T-helper 2 cell treated with Interferon-gamma antibody and Interleukin-4, amounts not matched to agents 5 μg/mL and 100 μg/mL, for 36 hours (primary cell): ENCODE measurements at regions not wholly inside any gene's neighbourhood (a gene's known extent, or its start where the extent isn't known, plus 50 kb on each side); places are given as distances from the start of the nearest gene placed in this dataset.

Experiments
- DNase-seq: peaks from one replicate; pipeline ENCODE4 v3.0.0; 2021; ENCODE audit warnings: low spot score
- H3K27ac Mint-ChIP-seq: one replicate; pipeline ENCODE4 v1.8.0; 2021; ENCODE audit warnings: mild to moderate bottlenecking, mixed read lengths
- H3K27me3 Mint-ChIP-seq: one replicate; pipeline ENCODE4 v1.8.0; 2021; ENCODE audit warnings: low read depth, mixed read lengths
- H3K36me3 Mint-ChIP-seq: one replicate; pipeline ENCODE4 v1.8.0; 2021; ENCODE audit warnings: low read depth, mixed read lengths
- H3K4me1 Mint-ChIP-seq: one replicate; pipeline ENCODE4 v1.8.0; 2021; ENCODE audit warnings: low read depth, mixed read lengths
- H3K4me3 Mint-ChIP-seq: one replicate; pipeline ENCODE4 v1.8.0; 2022; ENCODE audit warnings: mild to moderate bottlenecking, moderate library complexity, mixed read lengths
- H3K9me3 Mint-ChIP-seq: one replicate; pipeline ENCODE4 v1.8.0; 2021; ENCODE audit warnings: mixed read lengths

DNA sequence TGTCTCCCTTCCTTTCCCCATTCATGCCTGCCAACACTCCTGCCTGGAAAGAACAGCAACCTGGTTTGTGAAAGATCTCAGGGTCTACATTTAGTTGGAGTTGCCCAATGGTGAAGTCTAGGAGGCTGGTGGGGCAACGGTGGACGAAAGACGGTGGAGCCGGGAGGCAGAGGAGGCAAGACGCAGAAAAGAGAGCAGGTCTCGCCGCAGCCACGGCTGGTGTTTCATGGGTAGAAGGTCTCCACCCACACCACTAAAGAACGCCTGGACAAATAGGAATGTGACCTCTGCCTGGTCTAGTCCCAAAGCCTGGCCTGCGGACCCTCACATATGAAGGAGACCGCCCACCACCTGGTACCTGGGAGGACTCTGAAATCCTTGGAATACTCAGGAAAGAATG is 185.6 kb downstream of the ALG10 start:
- H3K36me3 Mint-ChIP-seq, result no peaks in the 10 kb centered on the region
- H3K27ac Mint-ChIP-seq, result no peak overlapping the region
- no peaks in the 10 kb centered on the region for H3K4me1 Mint-ChIP-seq
- DNase-seq, result no peak
- H3K9me3 Mint-ChIP-seq, result no peaks in the 10 kb centered on the region
- no peaks in the 10 kb centered on the region for H3K27me3 Mint-ChIP-seq
- H3K4me3 Mint-ChIP-seq, result no peak overlapping the region

GRCh38 chr12:34208331-34209258 is 186.3 kb downstream of the ALG10 start:
- H3K4me1 Mint-ChIP-seq, result no peaks in the 10 kb centered on the region

GRCh38 chr12:34209259-34209835 is 187.1 kb downstream of the ALG10 start:
- Mint-ChIP-seq H3K27me3 (no peaks in the 10 kb centered on the region), H3K9me3 (no peaks in the 10 kb centered on the region), H3K4me1 (no peaks in the 10 kb centered on the region), H3K27ac (no peak overlapping the region), H3K36me3 (no peaks in the 10 kb centered on the region), H3K4me3 (no peak overlapping the region)
- no peak for DNase-seq

More at GRCh38 chr12:34208331-34209258, 186.3 kb downstream of the ALG10 start:
- Mint-ChIP-seq H3K27ac (no peak overlapping the region), H3K27me3 (no peaks in the 10 kb centered on the region), H3K4me3 (no peak overlapping the region), H3K36me3 (no peaks in the 10 kb centered on the region), H3K9me3 (no peaks in the 10 kb centered on the region)
- no peak for DNase-seq

GRCh38 chr12:34210183-34210582 is 187.9 kb downstream of the ALG10 start:
- Mint-ChIP-seq H3K27ac (no peak overlapping the region), H3K36me3 (no peaks in the 10 kb centered on the region), H3K9me3 (no peaks in the 10 kb centered on the region), H3K4me1 (no peaks in the 10 kb centered on the region), H3K4me3 (no peak overlapping the region), H3K27me3 (no peaks in the 10 kb centered on the region)
- no peak for DNase-seq

DNA sequence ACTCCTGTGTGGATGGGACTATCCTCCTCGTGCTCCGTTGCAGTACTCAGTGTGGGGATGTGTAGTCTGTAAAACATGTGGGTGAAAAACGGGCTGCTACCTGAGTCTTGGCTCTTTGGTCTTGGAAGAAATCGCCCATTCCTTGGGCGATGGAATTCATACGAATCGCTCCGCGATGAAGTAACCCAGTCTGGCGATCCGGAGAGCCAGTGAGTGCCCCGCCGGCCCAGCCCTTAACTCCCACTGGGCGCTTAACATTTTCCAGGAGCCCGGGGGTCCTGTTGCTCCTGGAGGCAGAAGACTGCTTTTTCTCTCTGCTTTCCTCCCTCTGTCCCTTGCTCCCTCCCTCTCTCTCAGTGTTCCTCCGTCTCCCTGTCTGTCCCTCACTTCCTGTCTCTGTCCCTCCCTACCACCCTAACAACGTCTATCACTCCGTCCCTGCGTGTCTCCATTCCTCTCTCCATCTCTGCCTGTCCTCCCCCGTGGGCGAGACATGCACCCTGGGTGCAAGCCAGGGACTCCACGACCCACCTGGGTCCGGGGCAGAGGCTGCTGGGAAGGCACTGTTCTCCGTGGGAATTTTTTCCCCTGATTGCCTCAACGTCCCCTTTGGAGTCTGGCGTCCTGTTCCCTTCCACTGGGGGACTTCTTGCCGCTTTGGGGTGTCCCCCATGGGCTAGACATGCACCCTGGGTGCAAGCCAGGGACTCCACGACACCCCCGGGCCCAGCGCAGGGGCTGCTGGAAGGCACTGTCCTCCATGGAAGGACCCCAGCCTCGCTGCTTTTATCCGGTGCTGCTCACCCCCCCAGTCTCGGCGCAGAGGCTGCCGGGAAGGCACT is 188.6 kb downstream of the ALG10 start:
- Mint-ChIP-seq H3K4me3 (no peak overlapping the region), H3K27me3 (no peaks in the 10 kb centered on the region), H3K9me3 (no peaks in the 10 kb centered on the region), H3K27ac (no peak overlapping the region), H3K4me1 (no peaks in the 10 kb centered on the region), H3K36me3 (no peaks in the 10 kb centered on the region)
- DNase-seq, result no peak

DNA sequence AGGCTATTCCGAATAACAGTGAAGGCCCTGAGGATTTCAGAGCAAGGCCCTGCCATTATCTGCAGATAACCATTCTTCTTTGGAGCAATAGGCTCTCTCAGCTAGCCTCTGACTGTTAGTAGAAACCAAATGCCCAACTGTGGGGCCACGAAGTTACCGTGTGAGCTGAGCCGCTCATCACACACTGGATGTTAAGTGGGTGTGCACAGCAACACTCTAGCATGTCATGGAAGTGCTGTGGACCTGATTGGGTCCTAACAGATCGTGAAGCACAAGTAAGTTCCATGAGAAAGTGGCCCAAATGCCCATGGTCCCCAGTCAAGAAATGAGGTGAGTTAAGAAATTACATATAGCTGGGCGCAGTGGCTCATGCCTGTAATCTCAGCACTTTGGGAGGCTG is 190.4 kb downstream of the ALG10 start:
- H3K27me3 Mint-ChIP-seq, result no peaks in the 10 kb centered on the region
- no peak overlapping the region for H3K4me3 Mint-ChIP-seq
- H3K27ac Mint-ChIP-seq, result no peak overlapping the region
- H3K36me3 Mint-ChIP-seq, result no peaks in the 10 kb centered on the region
- H3K4me1 Mint-ChIP-seq, result peaks cover 2% of the 10 kb centered on the region
- no peak for DNase-seq
- H3K9me3 Mint-ChIP-seq, result no peaks in the 10 kb centered on the region

GRCh38 chr12:34214011-34214410 is 191.7 kb downstream of the ALG10 start:
- no peak for DNase-seq
- Mint-ChIP-seq H3K27ac (no peak overlapping the region), H3K4me1 (peaks cover 6% of the 10 kb centered on the region), H3K27me3 (peaks cover 2% of the 10 kb centered on the region), H3K9me3 (no peaks in the 10 kb centered on the region), H3K36me3 (no peaks in the 10 kb centered on the region), H3K4me3 (no peak overlapping the region)

DNA sequence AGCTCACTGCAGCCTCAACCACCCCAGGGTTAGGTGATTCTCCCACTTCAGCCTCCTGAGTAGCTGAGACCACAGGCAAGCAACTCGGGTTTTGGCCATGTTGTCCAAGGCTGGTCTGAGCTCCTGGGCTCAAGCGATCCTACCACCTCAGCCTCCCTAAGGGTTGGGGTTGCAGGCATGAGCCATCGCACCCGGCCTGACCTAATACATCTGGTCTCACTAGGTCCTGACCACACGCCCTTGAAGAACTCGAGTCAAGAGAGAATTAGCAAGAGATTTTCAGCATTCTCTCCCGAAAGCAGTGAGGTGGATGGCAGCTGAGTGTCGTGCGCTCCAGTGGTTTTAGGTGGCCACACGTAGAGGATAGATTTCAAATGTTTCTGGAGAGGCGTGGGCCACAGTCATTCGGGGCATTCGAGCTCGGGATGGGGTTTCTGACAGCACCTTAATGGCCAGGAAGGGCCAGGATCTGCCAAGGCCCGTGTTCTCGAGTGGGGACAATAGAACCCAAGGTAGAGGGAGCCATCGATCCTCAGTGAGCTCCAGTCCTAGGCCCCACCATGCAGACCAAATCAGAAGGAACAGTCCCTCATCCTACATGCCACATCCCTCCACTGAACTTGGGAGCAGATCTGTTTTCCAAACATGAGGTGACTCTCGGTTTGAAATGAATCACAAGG is 193.1 kb downstream of the ALG10 start:
- peaks cover 6% of the 10 kb centered on the region for H3K4me1 Mint-ChIP-seq
- H3K36me3 Mint-ChIP-seq, result no peaks in the 10 kb centered on the region

DNA sequence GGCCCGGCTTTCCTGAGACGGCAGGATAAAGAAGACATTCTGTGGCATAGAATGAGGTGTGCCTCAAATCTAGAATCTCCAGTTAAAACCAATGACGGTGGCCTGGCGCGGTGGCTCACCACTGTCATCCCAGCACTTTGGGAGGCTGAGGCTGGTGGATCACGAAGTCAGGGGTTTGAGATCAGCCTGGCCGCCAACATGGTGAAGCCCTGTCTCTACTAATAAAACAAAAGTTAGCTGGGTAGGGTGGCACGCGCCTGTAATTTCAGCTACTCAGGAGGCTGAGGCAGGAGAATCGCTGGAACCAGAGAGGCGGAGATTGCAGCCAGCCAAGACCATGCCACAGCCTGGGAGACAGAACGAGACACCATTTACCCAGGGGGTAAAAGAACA is 193.6 kb downstream of the ALG10 start:
- peaks cover 6% of the 10 kb centered on the region for H3K4me1 Mint-ChIP-seq
- no peak overlapping the region for H3K27ac Mint-ChIP-seq
- H3K4me3 Mint-ChIP-seq, result no peak overlapping the region
- H3K36me3 Mint-ChIP-seq, result no peaks in the 10 kb centered on the region
- H3K9me3 Mint-ChIP-seq, result no peaks in the 10 kb centered on the region
- DNase-seq, result no peak
- peaks cover 2% of the 10 kb centered on the region for H3K27me3 Mint-ChIP-seq

More for the DNA sequence above, 193.1 kb downstream of the ALG10 start:
- Mint-ChIP-seq H3K27ac (no peak overlapping the region), H3K27me3 (peaks cover 2% of the 10 kb centered on the region), H3K9me3 (no peaks in the 10 kb centered on the region), H3K4me3 (no peak overlapping the region)
- DNase-seq, result no peak

DNA sequence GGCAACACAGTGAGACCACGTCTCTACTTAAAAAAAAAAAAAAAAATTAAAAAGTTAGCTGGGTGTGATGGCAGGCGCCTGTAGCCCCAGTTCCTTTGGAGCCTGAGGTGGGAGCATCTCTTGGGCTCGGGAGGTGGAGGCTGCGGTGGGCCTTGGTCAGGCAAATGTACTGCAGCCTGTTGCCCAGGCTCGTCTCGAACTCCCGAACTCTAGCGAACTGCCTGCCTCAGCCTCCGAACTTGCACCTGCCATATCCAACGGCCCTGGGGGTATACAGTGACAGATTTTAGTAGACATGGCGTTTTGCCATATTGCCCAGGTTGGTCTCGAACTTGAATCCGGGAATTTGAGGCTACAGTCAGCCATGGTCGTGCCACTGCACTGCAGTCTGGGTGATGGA is 195.4 kb downstream of the ALG10 start:
- Mint-ChIP-seq H3K4me1 (peaks cover 6% of the 10 kb centered on the region), H3K27ac (no peak overlapping the region), H3K27me3 (peaks cover 2% of the 10 kb centered on the region), H3K4me3 (no peak overlapping the region), H3K36me3 (no peaks in the 10 kb centered on the region), H3K9me3 (no peaks in the 10 kb centered on the region)
- DNase-seq, result no peak

- Mint-ChIP-seq H3K4me1 (peaks cover 6% of the 10 kb centered on the region), H3K4me3 (peak overlapping the region; percentile 86), H3K36me3 (no peaks in the 10 kb centered on the region), H3K27me3 (peaks cover 2% of the 10 kb centered on the region), H3K27ac (peak overlapping the region; percentile 46), H3K9me3 (no peaks in the 10 kb centered on the region)
- DNase-seq, result peak; percentile 43
Observed at GRCh38 chr12:34218193-34219045, 196.1 kb downstream of the ALG10 start.

- no peak overlapping the region for H3K27ac Mint-ChIP-seq
- no peaks in the 10 kb centered on the region for H3K9me3 Mint-ChIP-seq
- H3K4me3 Mint-ChIP-seq, result peak overlapping the region; percentile 86
- peaks cover 6% of the 10 kb centered on the region for H3K4me1 Mint-ChIP-seq
- peaks cover 2% of the 10 kb centered on the region for H3K27me3 Mint-ChIP-seq
- H3K36me3 Mint-ChIP-seq, result no peaks in the 10 kb centered on the region
- DNase-seq, result no peak
Observed at GRCh38 chr12:34219046-34219770, 196.9 kb downstream of the ALG10 start.
